HTR-8/SVneo (cell line): ENCODE measurements at regions not wholly inside any gene's neighbourhood (a gene's known extent, or its start where the extent isn't known, plus 50 kb on each side); places are given as distances from the start of the nearest gene placed in this dataset.
"Not testable (repeated sequence)": the region's sequence is repeated elsewhere in the genome, so short reads cannot be mapped to it uniquely, and the experiment has no call there.

Experiments
- DNase-seq: peaks from one replicate; pipeline ENCODE4 v3.0.0; 2011; ENCODE audit warnings: low spot score, mixed read lengths; ENCODE audit not compliant: insufficient read length
- FAIRE-seq: peaks from 2 replicates; lab custom pipeline; 2011; peaks lifted over from hg19 to GRCh38; lab: Jason Lieb, UNC

- FAIRE-seq (no peak), DNase-seq (no peak)
These were observed 178.5 kb downstream of the SMAD6 start for GRCh38 chr15:66880380-66881155.

GRCh38 chr15:66881173-66881905 lies 179.3 kb downstream of the SMAD6 start:
- no peak for FAIRE-seq
- no peak for DNase-seq

GRCh38 chr15:66882251-66883020 lies 180.4 kb downstream of the SMAD6 start:
- no peak for FAIRE-seq
- DNase-seq, result peak; percentile 35

- DNase-seq (peak; percentile 94), FAIRE-seq (peak; percentile 83)
These were observed 181.4 kb downstream of the SMAD6 start for GRCh38 chr15:66883284-66883911.

GRCh38 chr15:66884115-66884622 lies 181.2 kb upstream of the SMAD3 start:
- DNase-seq (no peak), FAIRE-seq (no peak)

GRCh38 chr15:66884661-66885237 lies 180.7 kb upstream of the SMAD3 start:
- FAIRE-seq (no peak), DNase-seq (no peak)

GRCh38 chr15:66885281-66885915 lies 180.0 kb upstream of the SMAD3 start:
- DNase-seq, result no peak
- FAIRE-seq, result no peak

GRCh38 chr15:66886241-66886675 lies 179.1 kb upstream of the SMAD3 start:
- DNase-seq (no peak), FAIRE-seq (no peak)

- no peak for FAIRE-seq
- DNase-seq, result no peak
These were observed 178.6 kb upstream of the SMAD3 start for GRCh38 chr15:66886686-66887273.

GRCh38 chr15:66889298-66889697 lies 176.1 kb upstream of the SMAD3 start:
- FAIRE-seq, DNase-seq: not testable (repeated sequence)

GRCh38 chr15:66891776-66892175 lies 173.6 kb upstream of the SMAD3 start:
- DNase-seq, result no peak
- FAIRE-seq, result no peak

GRCh38 chr15:66893294-66893693 lies 172.1 kb upstream of the SMAD3 start:
- DNase-seq (no peak), FAIRE-seq (no peak)

GRCh38 chr15:66894363-66894762 lies 171.0 kb upstream of the SMAD3 start:
- FAIRE-seq, result no peak

GRCh38 chr15:66894986-66895780 lies 170.2 kb upstream of the SMAD3 start:
- DNase-seq, result no peak
- FAIRE-seq, result no peak

More at GRCh38 chr15:66894363-66894762, 171.0 kb upstream of the SMAD3 start:
- DNase-seq, result no peak

- FAIRE-seq (no peak), DNase-seq (no peak)
These were observed 169.5 kb upstream of the SMAD3 start for GRCh38 chr15:66895794-66896453.

GRCh38 chr15:66896611-66897010 lies 168.8 kb upstream of the SMAD3 start:
- FAIRE-seq (no peak), DNase-seq (no peak)

- FAIRE-seq, result no peak
- DNase-seq, result no peak
These were observed 168.0 kb upstream of the SMAD3 start for GRCh38 chr15:66897416-66897815.

GRCh38 chr15:66897971-66898370 lies 167.4 kb upstream of the SMAD3 start:
- FAIRE-seq (no peak), DNase-seq (no peak)
